Erythroblast (primary cell): ENCODE measurements at regions not wholly inside any gene's neighbourhood (a gene's known extent, or its start where the extent isn't known, plus 50 kb on each side); places are given as distances from the start of the nearest gene placed in this dataset.

Experiments
- GATA1 ChIP-seq: IDR thresholded peaks from 2 replicates; pipeline ENCODE4 v1.6.1; 2011; ENCODE audit warnings: low read depth, mild to moderate bottlenecking, control low read depth, low read length, moderate library complexity
- POLR2A ChIP-seq: IDR thresholded peaks from 2 replicates; pipeline ENCODE4 v1.6.1; 2011; ENCODE audit warnings: mild to moderate bottlenecking, low read length

DNA sequence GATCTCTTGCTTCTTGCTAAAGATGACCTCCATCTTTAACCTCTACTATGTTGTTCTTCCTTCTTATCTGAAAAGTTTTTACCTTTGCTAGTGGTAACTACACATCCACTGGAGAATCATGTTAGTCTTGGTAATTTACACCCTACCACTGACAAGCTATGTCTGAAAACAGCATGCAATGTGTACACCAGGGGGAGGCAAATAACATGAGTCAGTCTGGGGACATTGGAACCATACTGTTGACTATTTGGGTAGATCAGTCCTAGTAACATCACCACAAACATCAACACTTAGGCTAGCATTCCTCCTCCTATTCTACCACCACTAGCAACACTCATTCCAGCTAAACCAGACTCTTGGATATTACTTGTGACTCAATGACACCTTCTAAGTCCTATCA, 549.0 kb downstream of the KCNT2 start:
- TF ChIP-seq POLR2A (no peak), GATA1 (no peak)
